OCI-LY7 (cell line): ENCODE measurements at regions not wholly inside any gene's neighbourhood (a gene's known extent, or its start where the extent isn't known, plus 50 kb on each side); places are given as distances from the start of the nearest gene placed in this dataset.

Experiments used
- BruUV-seq: library from RNA; stranded (reverse); fragments of 400-500 nt; replicated peaks from 2 replicates; lab custom pipeline; 2021; lab: Mats Ljungman, UMichigan
- CTCF ChIA-PET: fragments of 300-600 bp; sonication (Branson Sonifier 250); formaldehyde crosslinking; loops from one replicate; lab custom pipeline; 2022; ENCODE audit warnings: antibody characterized with exemption; ENCODE audit not compliant: unreplicated experiment; lab: Charles Lee
- POLR2A ChIA-PET: fragments of 300-600 bp; sonication (Branson Sonifier 250); formaldehyde crosslinking; loops from one replicate; lab custom pipeline; 2022; ENCODE audit warnings: antibody characterized with exemption; lab: Charles Lee
- DNase-seq: peaks from one replicate; pipeline ENCODE4 v3.0.0-alpha.2; 2015; ENCODE audit warnings: low spot score
- H2AFZ ChIP-seq: fragments of 200-600 bp; sonication (generic), shearing (Covaris generic); 2 replicates; pipeline ENCODE4 v1.6.1; 2014; ENCODE audit warnings: mild to moderate bottlenecking, antibody characterized with exemption, low read length, moderate library complexity
- H3K27ac ChIP-seq: fragments of 200-600 bp; sonication (generic); 2 replicates; pipeline ENCODE4 v1.5.1; 2014; ENCODE audit warnings: mixed run types, low read depth, mild to moderate bottlenecking, moderate library complexity, low read length, inconsistent platforms; ENCODE audit not compliant: poor library complexity, severe bottlenecking
- H3K36me3 ChIP-seq: fragments of 200-600 bp; sonication (generic); 2 replicates; pipeline ENCODE4 v1.6.1; 2014; ENCODE audit warnings: mild to moderate bottlenecking, antibody characterized with exemption, low read length, moderate library complexity, mixed read lengths; ENCODE audit not compliant: insufficient read depth
- H3K4me1 ChIP-seq: fragments of 200-600 bp; sonication (generic); 2 replicates; pipeline ENCODE4 v1.5.1; 2014; ENCODE audit warnings: mild to moderate bottlenecking, low read length; ENCODE audit not compliant: insufficient read depth, poor library complexity, severe bottlenecking
- H3K4me2 ChIP-seq: fragments of 200-600 bp; sonication (generic); 2 replicates; pipeline ENCODE4 v1.6.1; 2014; ENCODE audit warnings: mild to moderate bottlenecking, low read length
- H3K4me3 ChIP-seq: fragments of 200-600 bp; sonication (generic); 2 replicates; pipeline ENCODE4 v1.5.1; 2014; ENCODE audit warnings: mild to moderate bottlenecking, low read depth, low read length; ENCODE audit not compliant: poor library complexity, severe bottlenecking
- H3K79me2 ChIP-seq: fragments of 200-600 bp; sonication (generic); 2 replicates; pipeline ENCODE4 v1.6.1; 2016; ENCODE audit warnings: low read depth, mild to moderate bottlenecking, low read length, moderate library complexity, mixed read lengths; ENCODE audit not compliant: insufficient read depth
- H3K9me2 ChIP-seq: fragments of 200-600 bp; sonication (generic); 2 replicates; pipeline ENCODE4 v1.6.1; 2016; ENCODE audit warnings: mild to moderate bottlenecking, low read length, mixed read lengths; ENCODE audit not compliant: insufficient read depth
- H3K9me3 ChIP-seq: fragments of 200-600 bp; sonication (generic); 2 replicates; pipeline ENCODE4 v1.6.1; 2014; ENCODE audit warnings: mild to moderate bottlenecking, mixed run types, low read length, mixed read lengths
- H4K20me1 ChIP-seq: fragments of 200-600 bp; sonication (generic); 2 replicates; pipeline ENCODE4 v1.6.1; 2014; ENCODE audit warnings: mild to moderate bottlenecking, antibody characterized with exemption, low read length, moderate library complexity, mixed read lengths; ENCODE audit not compliant: insufficient read depth
- CTCF ChIP-seq: fragments of 200-600 bp; sonication (generic); conservative IDR thresholded peaks from 2 replicates; pipeline ENCODE4 v1.5.1; 2014; ENCODE audit warnings: mild to moderate bottlenecking, antibody characterized with exemption, low read length, moderate library complexity, mixed read lengths
- EZH2phosphoT487 ChIP-seq: fragments of 200-600 bp; sonication (generic); IDR thresholded peaks from 2 replicates; pipeline ENCODE4 v1.6.1; 2018; ENCODE audit warnings: low read depth, borderline replicate concordance, mild to moderate bottlenecking, mixed run types, antibody characterized with exemption, low read length, moderate library complexity, mixed read lengths
- intact Hi-C: fragments of 100-400 bp; cut with micrococcal nuclease; formaldehyde crosslinking; loops from one replicate; pipeline ENCODE4 v1.10.0; 2022; ENCODE audit not compliant: unreplicated experiment

- Histone ChIP-seq H2AFZ (no peak overlapping the region), H3K79me2 (no peaks in the 10 kb centered on the region), H4K20me1 (no peaks in the 10 kb centered on the region), H3K36me3 (no peaks in the 10 kb centered on the region), H3K27ac (no peak overlapping the region), H3K9me3 (no peaks in the 10 kb centered on the region), H3K4me2 (no peak overlapping the region), H3K4me1 (no peaks in the 10 kb centered on the region), H3K4me3 (no peak overlapping the region), H3K9me2 (no peaks in the 10 kb centered on the region)
- no TSS peak for BruUV-seq
- ChIA-PET POLR2A (no interaction called here), CTCF (no interaction called here)
- intact Hi-C loops = no loop called here
- DNase-seq = peak; percentile 6
- TF ChIP-seq CTCF = no peak
- TF ChIP-seq EZH2phosphoT487 = no peak
Observed at GRCh38 chr5:178797101-178797521, 62.6 kb upstream of the ZNF354B start.

- ChIA-PET POLR2A (no interaction called here), CTCF (no interaction called here)
- H3K36me3 ChIP-seq = no peaks in the 10 kb centered on the region
- H3K9me2 ChIP-seq = no peaks in the 10 kb centered on the region
- intact Hi-C loops = no loop called here
- H4K20me1 ChIP-seq = no peaks in the 10 kb centered on the region
- BruUV-seq = no TSS peak
- H3K79me2 ChIP-seq = no peaks in the 10 kb centered on the region
- no peaks in the 10 kb centered on the region for H3K9me3 ChIP-seq
- H3K4me1 ChIP-seq = no peaks in the 10 kb centered on the region
- H3K27ac ChIP-seq = no peak overlapping the region
- DNase-seq = no peak
- TF ChIP-seq EZH2phosphoT487 (no peak), CTCF (no peak)
- no peak overlapping the region for H3K4me2 ChIP-seq
- H2AFZ ChIP-seq = no peak overlapping the region
- no peak overlapping the region for H3K4me3 ChIP-seq
Observed at GRCh38 chr5:178796165-178796945, 63.4 kb upstream of the ZNF354B start.

GRCh38 chr5:178794433-178794832, 64.0 kb upstream of the ZNF354A start:
- Histone ChIP-seq H3K79me2 (no peaks in the 10 kb centered on the region), H3K9me2 (no peaks in the 10 kb centered on the region), H2AFZ (no peak overlapping the region), H3K27ac (no peak overlapping the region), H3K4me3 (no peak overlapping the region), H4K20me1 (no peaks in the 10 kb centered on the region), H3K9me3 (no peaks in the 10 kb centered on the region), H3K36me3 (no peaks in the 10 kb centered on the region), H3K4me1 (no peaks in the 10 kb centered on the region), H3K4me2 (no peak overlapping the region)
- TF ChIP-seq EZH2phosphoT487 (no peak), CTCF (no peak)
- no TSS peak for BruUV-seq
- ChIA-PET POLR2A (no interaction called here), CTCF (no interaction called here)
- intact Hi-C loops = no loop called here
- DNase-seq = no peak
